B cell (primary cell): ENCODE measurements at regions not wholly inside any gene's neighbourhood (a gene's known extent, or its start where the extent isn't known, plus 50 kb on each side); places are given as distances from the start of the nearest gene placed in this dataset.

ENCODE experiments used
- ATAC-seq: fragments of 200-7000 bp; cut with Tn5 transposase; one replicate; pipeline ENCODE4 v1.10.0; 2021; ENCODE audit warnings: low read depth, mild to moderate bottlenecking, moderate number of reproducible peaks, moderate library complexity
- CTCF ChIA-PET: fragments of 350-600 bp; sonication (Branson Sonifier 250); formaldehyde crosslinking; loops from one replicate; lab custom pipeline; 2021; ENCODE audit warnings: antibody characterized with exemption, inconsistent platforms; lab: Charles Lee
- POLR2A ChIA-PET: fragments of 350-600 bp; sonication (Branson Sonifier 250); formaldehyde crosslinking; loops from one replicate; lab custom pipeline; 2021; ENCODE audit warnings: antibody characterized with exemption; lab: Charles Lee
- DNase-seq: peaks from one replicate; pipeline ENCODE4 v3.0.0; 2013
- H2AFZ ChIP-seq: 2 replicates; pipeline ENCODE4 v1.6.1; 2012; ENCODE audit warnings: mild to moderate bottlenecking, low read depth, low read length; ENCODE audit not compliant: insufficient read depth, poor library complexity, severe bottlenecking
- H3K27ac ChIP-seq, 2 donors: 1 replicate in 1 of 2; 2 replicates in 1 of 2; pipeline ENCODE4 v1.5.1; 2012 to 2013; ENCODE audit warnings: low read length in 2 of 2, mild to moderate bottlenecking in 2 of 2, moderate library complexity in 1 of 2
- H3K27me3 ChIP-seq, 4 experiments: fragments of 200-600 bp in 1 of 4; sonication (generic) in 1 of 4; replicated peaks in 1 of 4; 1 replicate in 2 of 4; 2 replicates in 2 of 4; pipeline versions ENCODE4 v1.6.1 to v1.7.0; 2013 to 2016; ENCODE audit warnings: low read length in 3 of 4, mild to moderate bottlenecking in 2 of 4, mixed read lengths in 1 of 4, moderate library complexity in 1 of 4; ENCODE audit not compliant: insufficient read depth in 4 of 4, control insufficient read depth in 3 of 4; ENCODE audit errors: control extremely low read depth in 1 of 4
- H3K36me3 ChIP-seq, 2 experiments: replicated peaks in 1 of 2; 1 replicate in 1 of 2; 2 replicates in 1 of 2; pipeline versions ENCODE4 v1.6.1 to v1.7.1; 2013; ENCODE audit warnings: low read length in 1 of 2; ENCODE audit not compliant: insufficient read depth in 2 of 2, control insufficient read depth in 1 of 2; ENCODE audit errors: control extremely low read depth in 1 of 2, extremely low read depth in 1 of 2
- H3K4me1 ChIP-seq, 2 donors: fragments of 200-600 bp in 1 of 2; sonication (generic) in 1 of 2; 1 replicate in 1 of 2; 2 replicates in 1 of 2; pipeline versions ENCODE4 v1.5.1 to v1.6.1; 2013 to 2017; ENCODE audit warnings: low read length in 2 of 2; ENCODE audit not compliant: control insufficient read depth in 2 of 2, insufficient read depth in 2 of 2
- H3K4me2 ChIP-seq: replicated peaks from 2 replicates; pipeline ENCODE3; 2012; ENCODE audit warnings: mild to moderate bottlenecking, low read depth, low read length; ENCODE audit not compliant: poor library complexity, severe bottlenecking
- H3K4me3 ChIP-seq, 5 experiments: fragments of 200-600 bp in 1 of 5; sonication (generic) in 1 of 5; 1 replicate in 3 of 5; 2 replicates in 2 of 5; pipeline versions ENCODE4 v1.5.1 to v1.7.0; 2011 to 2016; ENCODE audit warnings: low read length in 4 of 5, mild to moderate bottlenecking in 4 of 5, low read depth in 2 of 5, control low read depth in 1 of 5, moderate library complexity in 1 of 5; ENCODE audit not compliant: insufficient read depth in 1 of 5; ENCODE audit errors: control extremely low read depth in 1 of 5, extremely low read depth in 1 of 5
- H3K79me2 ChIP-seq: fragments of 200-600 bp; sonication (generic); one replicate; pipeline ENCODE4 v1.6.0; 2016; ENCODE audit warnings: low read length; ENCODE audit not compliant: control insufficient read depth, insufficient read depth
- H3K9ac ChIP-seq: fragments of 200-600 bp; sonication (generic); 2 replicates; pipeline ENCODE4 v1.6.1; 2017; ENCODE audit warnings: mild to moderate bottlenecking, low read length, moderate library complexity
- H3K9me3 ChIP-seq, 3 donors: one replicate each; pipeline versions ENCODE4 v1.6.1 to v1.7.1; 2013; ENCODE audit warnings: low read length in 2 of 3; ENCODE audit not compliant: control insufficient read depth in 2 of 3, insufficient read depth in 1 of 3; ENCODE audit errors: control extremely low read depth in 1 of 3
- H4K20me1 ChIP-seq: 2 replicates; pipeline ENCODE4 v1.6.0; 2012; ENCODE audit warnings: mild to moderate bottlenecking, low read length; ENCODE audit not compliant: insufficient read depth, control insufficient read depth, poor library complexity, severe bottlenecking
- H3K27ac Mint-ChIP-seq: one replicate; pipeline ENCODE4 v1.8.0; 2021; ENCODE audit warnings: mixed read lengths
- H3K27me3 Mint-ChIP-seq: one replicate; pipeline ENCODE4 v1.8.0; 2021; ENCODE audit warnings: mixed read lengths
- H3K4me1 Mint-ChIP-seq: one replicate; pipeline ENCODE4 v1.8.0; 2021; ENCODE audit warnings: mixed read lengths
- H3K4me3 Mint-ChIP-seq: one replicate; pipeline ENCODE4 v1.8.0; 2021; ENCODE audit warnings: mixed read lengths
- H3K9me3 Mint-ChIP-seq: one replicate; pipeline ENCODE4 v1.8.0; 2022; ENCODE audit warnings: mixed read lengths; ENCODE audit not compliant: insufficient read depth
- CTCF ChIP-seq: fragments of 200-600 bp; IDR thresholded peaks from one replicate; pipeline ENCODE4 v1.8.0; 2022; ENCODE audit warnings: antibody characterized with exemption, mild to moderate bottlenecking
- EZH2 ChIP-seq: IDR thresholded peaks from 2 replicates; pipeline ENCODE4 v1.6.1; 2012; ENCODE audit warnings: borderline replicate concordance, low read depth, mild to moderate bottlenecking, moderate library complexity, low read length; ENCODE audit not compliant: insufficient read depth, poor library complexity, severe bottlenecking
- WGBS: methylation state at CpG from one replicate; pipeline ENCODE4 v1.1.5; 2013; ENCODE audit warnings: missing lambda C conversion rate; ENCODE audit not compliant: insufficient coverage; 5-methylcytosine and 5-hydroxymethylcytosine counted together
- intact Hi-C: fragments of 100-400 bp; cut with micrococcal nuclease; formaldehyde crosslinking; loops from one replicate; pipeline ENCODE4 v1.10.0; 2022

DNA sequence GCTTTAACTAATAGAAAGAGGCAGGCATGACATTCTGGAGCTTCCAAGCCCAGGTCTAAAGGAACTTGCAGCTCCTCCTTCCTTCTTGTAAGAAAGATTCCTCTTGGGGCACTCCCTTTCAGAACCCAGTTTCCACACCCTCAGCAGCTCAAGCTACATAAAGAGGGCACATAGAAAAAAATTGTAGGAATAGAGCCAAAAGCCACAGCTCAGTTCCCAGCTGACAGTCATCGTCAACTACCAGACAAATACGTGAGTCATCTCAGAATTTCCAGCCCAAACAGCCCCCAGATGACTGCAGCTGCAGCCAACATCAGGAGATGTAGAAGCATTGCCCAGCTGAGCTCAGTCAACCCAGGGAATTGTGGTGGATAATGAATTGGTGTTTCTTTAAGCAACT lies 349.8 kb upstream of the ARID1B start:
- Histone ChIP-seq H3K9me3 (peaks cover 0 to 13% (median 3%) of the 10 kb centered on the region in 3 donors), H3K27me3 (peaks cover 0 to 9% (median 2%) of the 10 kb centered on the region in 4 experiments), H3K4me3 (no peak overlapping the region), H4K20me1 (no peaks in the 10 kb centered on the region), H3K27ac (no peak overlapping the region), H3K4me1 (peaks cover 14 to 15% of the 10 kb centered on the region in 2 donors), H2AFZ (no peak overlapping the region), H3K79me2 (no peaks in the 10 kb centered on the region), H3K4me2 (no peak overlapping the region), H3K36me3 (no peaks in the 10 kb centered on the region), H3K9ac (no peak overlapping the region)
- ChIA-PET POLR2A (no interaction called here), CTCF (no interaction called here)
- Mint-ChIP-seq H3K27ac (no peak overlapping the region), H3K9me3 (no peaks in the 10 kb centered on the region), H3K4me3 (no peak overlapping the region), H3K27me3 (peaks cover 15% of the 10 kb centered on the region), H3K4me1 (peaks cover 23% of the 10 kb centered on the region)
- intact Hi-C loops, result no loop called here
- TF ChIP-seq EZH2 (no peak), CTCF (no peak)
- DNase-seq, result no peak
- WGBS, result 0% methylated on average over 1 of the region's 2 CpGs
- no peak for ATAC-seq

DNA sequence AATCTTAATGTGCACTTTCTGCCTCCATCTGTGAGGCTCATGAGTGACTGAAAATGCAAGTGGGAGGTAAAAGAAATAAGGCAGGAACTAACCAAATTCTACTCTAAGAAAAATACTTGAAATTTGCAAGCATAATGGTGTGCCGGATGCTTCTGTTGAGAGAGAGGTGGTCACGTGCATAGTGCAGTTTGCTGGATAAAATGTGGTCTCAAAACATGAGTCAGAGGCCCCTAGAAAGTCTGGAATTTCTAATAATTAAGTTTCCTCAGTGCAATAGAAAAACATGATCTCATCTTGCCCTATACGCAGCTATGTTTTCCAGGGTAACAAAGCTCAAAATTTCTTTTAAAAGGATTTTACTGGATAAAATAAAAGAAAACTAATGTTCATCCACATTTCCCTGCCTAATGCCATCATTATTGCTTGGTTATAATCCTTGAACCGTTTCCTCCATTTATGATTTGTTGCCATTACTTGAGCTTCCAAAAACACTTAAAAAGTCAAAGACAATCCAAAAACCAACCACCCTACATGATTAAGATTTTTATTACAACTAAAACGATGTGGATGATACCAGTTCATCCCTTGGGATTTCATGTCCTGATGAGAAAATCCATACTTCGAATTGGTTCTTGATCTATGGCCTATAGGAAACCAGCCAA lies 351.7 kb upstream of the ARID1B start:
- Histone ChIP-seq H3K36me3 (no peaks in the 10 kb centered on the region), H3K27ac (no peak overlapping the region), H2AFZ (no peak overlapping the region), H3K4me2 (no peak overlapping the region), H3K4me1 (peaks cover 14 to 15% of the 10 kb centered on the region in 2 donors), H3K27me3 (peaks cover 0 to 9% (median 2%) of the 10 kb centered on the region in 4 experiments), H3K9me3 (peaks cover 0 to 13% (median 3%) of the 10 kb centered on the region in 3 donors), H3K9ac (no peak overlapping the region), H3K4me3 (no peak overlapping the region), H4K20me1 (no peaks in the 10 kb centered on the region), H3K79me2 (no peaks in the 10 kb centered on the region)
- ATAC-seq (no peak), DNase-seq (no peak)
- WGBS, result 96% methylated on average over 3 of the region's 6 CpGs
- Mint-ChIP-seq H3K4me3 (no peak overlapping the region), H3K27ac (no peak overlapping the region), H3K27me3 (peaks cover 15% of the 10 kb centered on the region), H3K9me3 (no peaks in the 10 kb centered on the region), H3K4me1 (peaks cover 20% of the 10 kb centered on the region)
- no peak for TF ChIP-seq CTCF
- TF ChIP-seq EZH2, result no peak
- intact Hi-C loops, result no loop called here
- ChIA-PET POLR2A (no interaction called here), CTCF (no interaction called here)
